ENCODE measurements at regions not wholly inside any gene's neighbourhood (a gene's known extent, or its start where the extent isn't known, plus 50 kb on each side); places are given as distances from the start of the nearest gene placed in this dataset.
"Not testable (repeated sequence)": the region's sequence is repeated elsewhere in the genome, so short reads cannot be mapped to it uniquely, and the experiment has no call there.

GRCh38 chr14:86943391-86944365 lies 1049.3 kb downstream of the GALC start:
- no peak for DNase-seq

DNA sequence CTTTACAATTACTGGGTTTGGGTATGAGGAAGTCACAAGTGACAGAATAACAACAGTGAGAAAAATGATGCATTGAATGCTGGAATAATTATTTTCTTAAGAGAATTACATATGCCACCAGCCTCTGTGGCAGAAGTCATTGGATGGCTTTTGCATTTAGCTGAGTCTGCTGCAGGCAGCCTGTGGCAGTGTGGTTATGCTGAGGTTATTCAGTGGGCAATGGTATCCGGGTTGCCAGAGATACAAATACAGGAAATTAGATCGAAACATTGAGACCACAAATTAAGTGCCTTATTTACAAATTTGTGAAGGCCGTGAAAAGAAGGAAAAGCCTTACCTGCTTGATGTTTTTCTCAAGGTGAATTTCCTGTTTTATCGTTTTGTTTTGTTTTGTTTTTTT lies 1050.0 kb downstream of the GALC start:
- no peak for DNase-seq

GRCh38 chr14:86940106-86940505 lies 1052.9 kb downstream of the GALC start:
- no peak for DNase-seq

DNA sequence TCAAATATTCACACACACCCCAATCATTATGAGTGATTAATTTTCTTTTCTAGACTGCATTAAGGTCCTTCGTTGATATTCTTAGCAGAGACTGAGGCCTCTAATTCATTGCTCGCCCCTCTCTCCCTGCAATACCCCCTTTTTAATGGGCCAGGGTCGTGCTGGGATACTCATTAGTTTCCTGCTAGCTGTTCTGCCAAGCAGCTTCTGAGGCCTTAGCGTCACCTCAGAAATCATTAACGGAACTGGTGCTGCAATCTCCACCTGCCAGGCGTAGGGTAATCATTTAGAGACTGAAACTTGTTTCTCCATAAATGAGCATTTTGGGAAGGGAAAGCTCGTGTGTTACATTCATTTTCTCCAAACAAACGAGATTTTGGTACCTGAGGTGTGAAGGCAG lies 1054.7 kb downstream of the GALC start:
- no peak for DNase-seq

GRCh38 chr14:86936556-86936955 lies 1056.4 kb downstream of the GALC start:
- no peak for DNase-seq

GRCh38 chr14:86935241-86935885 lies 1057.6 kb downstream of the GALC start:
- DNase-seq = no peak

DNA sequence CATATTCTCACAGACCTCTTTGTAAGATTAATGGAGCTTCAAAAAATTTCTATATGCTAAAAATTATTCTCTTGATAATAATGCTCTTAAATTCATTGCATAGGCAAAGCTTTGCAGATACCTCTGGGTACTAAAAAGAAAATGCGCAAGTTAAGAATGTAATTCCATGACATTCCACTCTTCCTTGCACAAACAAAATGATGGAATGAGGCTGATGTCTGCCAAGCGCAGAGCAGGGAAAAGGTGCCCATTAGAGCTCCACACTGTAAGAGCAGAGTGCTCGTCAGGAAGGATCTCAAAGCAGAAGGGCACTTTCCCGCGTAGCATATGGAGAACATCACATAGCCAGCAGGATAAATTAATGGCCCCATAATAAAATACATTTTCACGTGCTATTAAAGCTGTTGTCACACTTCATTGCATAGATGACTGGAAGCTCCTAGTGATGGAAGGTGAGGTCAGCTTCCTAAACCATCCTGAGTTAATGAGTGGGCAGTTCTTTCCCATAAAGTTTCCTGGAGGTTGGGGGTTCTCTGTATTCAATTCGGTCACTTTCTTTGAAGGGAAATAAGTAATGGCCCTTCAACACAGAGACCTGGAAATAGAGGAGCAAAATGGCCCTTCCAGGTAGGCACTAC lies 1058.9 kb downstream of the GALC start:
- no peak for DNase-seq

DNA sequence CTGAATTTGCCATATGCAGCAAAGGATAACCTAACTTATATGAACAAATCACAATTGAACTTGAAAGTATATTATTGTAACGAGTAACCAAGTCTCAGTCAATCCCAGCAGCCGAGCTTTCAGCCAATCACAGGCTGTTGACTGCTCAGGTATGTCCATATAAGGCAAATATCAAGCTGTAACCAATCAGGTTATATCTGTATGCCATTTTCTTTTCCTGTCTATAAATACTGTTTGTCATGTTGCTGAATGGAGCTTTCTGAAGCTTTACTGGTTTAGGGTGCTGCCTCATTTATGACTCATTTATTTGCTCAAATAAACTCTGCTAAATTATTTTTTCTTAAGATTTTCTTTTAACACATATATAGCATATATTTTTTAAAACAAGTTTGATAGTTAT lies 1059.5 kb downstream of the GALC start:
- DNase-seq = no peak

DNA sequence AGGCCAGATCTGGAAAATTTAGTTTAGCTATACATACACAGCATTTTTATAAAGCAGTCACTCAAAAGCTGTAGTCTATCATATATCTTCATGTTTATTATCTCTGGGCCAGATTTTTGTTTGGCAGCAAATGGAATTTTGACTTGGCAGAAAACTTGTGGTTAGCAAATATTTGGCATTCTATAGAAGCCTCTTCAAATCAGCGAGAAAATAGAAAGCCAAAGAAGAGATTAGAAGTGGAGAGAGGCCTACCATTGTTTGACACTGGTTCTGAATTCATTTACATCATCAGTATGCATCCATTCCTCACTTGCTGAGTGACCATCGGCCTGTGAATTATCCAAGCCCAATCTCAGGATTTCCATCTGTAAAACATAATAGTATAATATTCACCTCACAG lies 1077.6 kb downstream of the GALC start:
- DNase-seq = no peak

DNA sequence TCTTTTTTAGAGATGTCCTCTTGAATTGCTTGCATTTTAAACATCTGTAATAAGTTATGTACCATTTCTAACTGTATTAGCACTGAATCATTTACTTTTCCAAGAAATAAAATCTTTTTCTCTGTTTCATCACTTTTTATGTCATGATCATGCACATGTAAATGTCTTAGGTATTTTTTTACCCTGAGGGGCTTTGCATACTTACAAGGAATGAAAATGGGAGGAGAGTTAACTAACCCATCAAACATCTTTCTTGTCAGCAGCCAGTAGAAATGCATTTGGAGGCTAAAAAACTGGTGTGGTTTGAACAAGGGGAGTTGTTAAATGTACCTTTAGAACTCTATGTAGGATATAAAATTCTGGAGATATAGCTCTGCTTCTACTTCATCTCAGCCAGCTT lies 1080.3 kb downstream of the GALC start:
- no peak for DNase-seq

GRCh38 chr14:86911486-86911885 lies 1081.5 kb downstream of the GALC start:
- no peak for DNase-seq

DNA sequence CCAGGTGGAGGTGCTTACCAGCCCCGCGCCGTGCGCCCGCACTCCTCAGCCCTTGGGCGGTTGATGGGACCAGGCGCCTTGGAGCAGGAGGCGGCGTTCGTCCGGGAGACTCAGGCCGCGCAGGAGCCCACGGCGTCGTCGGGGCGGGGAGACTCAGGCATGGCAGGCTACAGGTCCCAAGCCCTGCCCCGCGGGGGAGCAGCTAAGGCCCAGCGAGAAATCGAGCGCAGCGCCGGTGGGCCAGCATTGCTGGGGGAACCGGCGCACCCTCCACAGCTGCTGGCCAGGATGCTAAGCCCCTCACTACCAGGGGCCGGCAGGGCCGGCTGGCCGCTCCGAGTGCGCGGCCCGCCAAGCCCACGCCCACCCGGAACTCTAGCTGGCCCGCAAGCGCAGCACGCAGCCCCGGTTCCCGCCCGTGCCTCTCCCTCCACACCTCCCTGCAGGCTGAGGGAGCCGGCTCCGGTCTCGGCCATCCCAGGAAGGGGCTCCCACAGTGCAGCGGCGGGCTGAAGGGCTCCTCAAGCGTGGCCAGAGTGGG lies 1087.5 kb downstream of the GALC start:
- not testable (repeated sequence) for DNase-seq

GRCh38 chr14:86902176-86902950 lies 1090.6 kb downstream of the GALC start:
- DNase-seq = no peak

DNA sequence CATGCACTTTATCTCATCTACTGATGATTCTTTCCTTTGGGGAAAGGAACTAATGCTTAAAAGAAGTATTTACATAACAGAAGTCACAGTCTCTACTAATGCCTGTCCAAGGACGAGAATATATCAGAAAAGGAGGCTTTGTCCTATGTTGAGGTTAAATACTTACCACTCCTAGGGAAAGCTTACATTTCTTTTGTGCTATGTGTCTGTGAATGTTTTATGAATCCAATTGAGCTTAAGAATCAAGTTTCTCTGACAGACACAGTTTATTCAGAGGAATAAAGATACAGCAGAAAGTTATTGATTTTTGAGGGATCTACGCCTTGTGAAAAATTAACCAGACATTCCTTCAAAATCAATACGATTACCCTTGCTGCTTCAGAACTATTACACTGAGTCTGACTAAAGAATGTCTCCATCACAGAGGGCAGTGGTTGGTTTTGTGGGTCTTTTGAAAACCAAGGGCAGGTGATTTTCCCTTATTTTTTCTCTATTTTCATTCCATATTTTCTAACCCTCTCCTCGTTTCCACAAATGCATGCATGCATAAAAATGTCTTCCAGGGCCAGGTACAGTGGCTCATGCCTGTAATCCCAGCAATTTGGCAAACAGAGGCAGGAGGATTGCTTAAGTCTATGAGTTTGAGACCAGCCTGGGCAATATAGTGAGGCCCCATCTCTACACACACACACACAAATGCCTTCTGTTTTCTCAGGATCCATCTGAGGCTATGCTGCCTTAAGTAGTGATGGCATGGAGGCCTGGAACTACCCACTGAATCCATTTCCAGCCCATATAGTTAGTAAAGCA lies 1095.1 kb downstream of the GALC start:
- DNase-seq = no peak

DNA sequence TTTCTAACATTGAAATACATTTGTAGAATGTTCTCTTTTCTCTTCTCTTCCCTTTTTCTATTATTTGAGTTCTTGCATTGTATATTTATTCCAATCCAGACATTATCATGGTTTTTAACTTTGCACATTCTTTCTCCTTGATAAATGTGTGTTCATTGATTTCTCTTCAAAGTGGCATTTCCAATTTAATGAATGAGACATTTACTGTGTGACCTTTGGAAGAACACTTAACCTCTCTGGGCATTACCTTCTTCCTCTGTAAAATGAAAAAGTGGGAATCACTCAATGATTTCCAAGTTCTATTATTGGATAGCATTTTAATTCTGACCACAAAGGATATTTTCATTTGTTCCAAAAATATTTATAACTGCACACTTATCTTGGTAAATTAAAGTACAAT lies 1095.8 kb downstream of the GALC start:
- DNase-seq = no peak

GRCh38 chr14:86896701-86897100 lies 1096.3 kb downstream of the GALC start:
- DNase-seq = no peak

GRCh38 chr14:86892152-86892956 lies 1100.6 kb downstream of the GALC start:
- no peak for DNase-seq

- no peak for DNase-seq
Measured at GRCh38 chr14:86885280-86885679, 1107.7 kb downstream of the GALC start.

DNA sequence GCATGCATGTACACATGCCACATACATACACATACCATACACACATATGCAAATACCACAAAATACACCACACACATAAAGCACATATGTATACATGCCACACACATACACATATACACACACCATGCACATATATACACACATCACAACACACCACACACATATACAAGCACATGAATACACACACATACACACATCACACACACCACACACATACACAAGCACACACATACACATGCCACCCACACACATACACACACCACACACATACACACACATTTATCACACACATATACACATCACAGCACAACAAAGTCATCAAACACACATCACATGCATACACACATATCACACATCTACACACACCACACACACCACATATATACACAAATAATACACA lies 1108.5 kb downstream of the GALC start:
- DNase-seq = no peak

DNA sequence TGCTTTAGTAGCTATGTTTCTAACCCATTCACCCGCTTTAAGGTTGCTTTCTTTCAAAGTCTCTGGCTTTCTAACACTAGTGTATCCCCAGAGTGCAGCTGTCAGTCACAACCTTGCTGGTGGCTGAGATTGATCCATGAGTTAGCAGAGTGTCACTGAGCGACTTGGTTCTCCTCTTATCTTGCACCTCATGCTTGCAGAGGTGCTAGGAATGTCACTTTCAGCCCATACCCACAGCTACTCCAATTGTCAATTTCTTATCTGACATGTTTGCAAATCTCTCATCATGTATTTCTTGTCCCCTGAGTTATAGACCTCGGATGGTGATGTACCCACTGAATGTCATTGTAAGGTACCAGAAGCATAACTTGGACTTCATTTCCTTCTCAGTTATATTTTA lies 1110.2 kb downstream of the GALC start:
- DNase-seq = no peak

- DNase-seq = no peak
Measured at GRCh38 chr14:86865934-86866333, 1127.0 kb downstream of the GALC start.

All from stimulated activated CD4-positive, alpha-beta T cell treated with anti-CD3 and anti-CD28 coated beads, Interleukin-12 subunit alpha, Interleukin-12 subunit beta, amount 100 ng/mL, for 4 hours (primary cell).